GM18519 (cell line): ENCODE measurements at regions not wholly inside any gene's neighbourhood (a gene's known extent, or its start where the extent isn't known, plus 50 kb on each side); places are given as distances from the start of the nearest gene placed in this dataset.

Experiments used
- ATAC-seq: cut with Tn5 transposase; IDR thresholded peaks from one replicate; pipeline ENCODE4 v1.9.1; 2021; ENCODE audit warnings: mild to moderate bottlenecking, moderate library complexity; ENCODE audit not compliant: unreplicated experiment, low FRiP score

- ATAC-seq, result no peak
Observed at GRCh38 chr2:177340158-177340557, 52.4 kb upstream of the AGPS start.

GRCh38 chr2:177342736-177343135 lies 49.8 kb upstream of the AGPS start:
- no peak for ATAC-seq
